ENCODE measurements at regions not wholly inside any gene's neighbourhood (a gene's known extent, or its start where the extent isn't known, plus 50 kb on each side); places are given as distances from the start of the nearest gene placed in this dataset.

- no peak for TF ChIP-seq GATA3 (IDR thresholded peaks at IDR 0.05; ENCODE audit: low read depth, low read length)
- no peak for TF ChIP-seq GATA2 (IDR thresholded peaks at IDR 0.05; ENCODE audit: low read depth, low read length)
Observed at GRCh38 chr10:4354382-4354812, 471.6 kb upstream of the AKR1E2 start.

Data from SH-SY5Y (cell line).